GM10248 (cell line): ENCODE measurements at regions not wholly inside any gene's neighbourhood (a gene's known extent, or its start where the extent isn't known, plus 50 kb on each side); places are given as distances from the start of the nearest gene placed in this dataset.

Experiments
- CTCF ChIA-PET: fragments of 300-600 bp; sonication (Branson Sonifier 250); formaldehyde crosslinking; extraction: SDS; loops from one replicate; lab custom pipeline; 2021; ENCODE audit warnings: antibody characterized with exemption; lab: Yijun Ruan, JAX
- POLR2A ChIA-PET: fragments of 350-650 bp; sonication (Branson Sonifier 250); formaldehyde crosslinking; extraction: SDS; loops from one replicate; lab custom pipeline; 2020; ENCODE audit warnings: antibody characterized with exemption; lab: Yijun Ruan, JAX
- DNase-seq: peaks from one replicate; pipeline ENCODE4 v3.0.0; 2012; ENCODE audit errors: extremely low spot score
- TF ChIP-seq, protein P1 (sequence below): IDR thresholded peaks from 2 replicates; pipeline ENCODE4 v1.5.1; 2012; ENCODE audit warnings: mild to moderate bottlenecking, low read depth; ENCODE audit errors: extremely low read depth, missing control alignments, control extremely low read depth

DNA sequence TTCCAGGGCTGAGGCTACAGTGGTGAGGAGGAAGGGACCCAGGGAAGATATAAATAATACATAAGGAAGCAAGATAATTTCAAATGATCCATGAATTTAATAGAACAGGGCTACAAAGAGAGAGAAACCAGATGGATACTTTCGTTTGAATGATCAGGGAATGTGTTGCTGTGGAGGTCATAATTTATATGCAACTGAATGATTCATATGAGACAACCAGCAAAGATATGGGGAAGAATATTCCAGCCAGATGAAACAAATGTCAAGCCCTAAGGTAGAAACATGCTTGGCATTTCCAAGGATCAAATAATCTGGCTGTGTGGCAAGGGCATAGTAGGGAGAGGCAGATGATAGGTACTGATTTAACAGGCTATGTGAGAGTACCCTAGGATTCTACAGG is 84.8 kb upstream of the ZC3H11B start:
- no peak for DNase-seq
- ChIA-PET CTCF (no interaction called here), POLR2A (no interaction called here)
- TF ChIP-seq, protein P1, sequence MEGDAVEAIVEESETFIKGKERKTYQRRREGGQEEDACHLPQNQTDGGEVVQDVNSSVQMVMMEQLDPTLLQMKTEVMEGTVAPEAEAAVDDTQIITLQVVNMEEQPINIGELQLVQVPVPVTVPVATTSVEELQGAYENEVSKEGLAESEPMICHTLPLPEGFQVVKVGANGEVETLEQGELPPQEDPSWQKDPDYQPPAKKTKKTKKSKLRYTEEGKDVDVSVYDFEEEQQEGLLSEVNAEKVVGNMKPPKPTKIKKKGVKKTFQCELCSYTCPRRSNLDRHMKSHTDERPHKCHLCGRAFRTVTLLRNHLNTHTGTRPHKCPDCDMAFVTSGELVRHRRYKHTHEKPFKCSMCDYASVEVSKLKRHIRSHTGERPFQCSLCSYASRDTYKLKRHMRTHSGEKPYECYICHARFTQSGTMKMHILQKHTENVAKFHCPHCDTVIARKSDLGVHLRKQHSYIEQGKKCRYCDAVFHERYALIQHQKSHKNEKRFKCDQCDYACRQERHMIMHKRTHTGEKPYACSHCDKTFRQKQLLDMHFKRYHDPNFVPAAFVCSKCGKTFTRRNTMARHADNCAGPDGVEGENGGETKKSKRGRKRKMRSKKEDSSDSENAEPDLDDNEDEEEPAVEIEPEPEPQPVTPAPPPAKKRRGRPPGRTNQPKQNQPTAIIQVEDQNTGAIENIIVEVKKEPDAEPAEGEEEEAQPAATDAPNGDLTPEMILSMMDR: no peak

DNA sequence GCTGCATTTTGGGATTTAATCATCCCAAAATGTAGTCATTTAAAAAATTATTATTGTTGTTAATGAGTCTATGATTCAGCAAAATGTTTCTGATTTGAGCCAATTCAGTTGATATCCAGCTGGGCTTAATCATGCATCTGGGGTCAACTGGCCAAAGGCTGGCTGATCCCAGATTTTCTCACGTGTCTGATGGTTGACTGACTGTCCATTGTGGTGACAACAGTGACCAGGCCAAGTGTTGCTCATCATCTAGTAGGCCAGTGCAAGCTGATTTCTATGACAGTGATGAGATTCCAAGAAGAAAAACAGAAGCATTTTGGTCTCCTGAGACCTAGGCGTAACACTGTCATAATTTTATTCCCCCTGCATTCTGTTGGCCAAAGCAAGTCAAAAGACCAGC is 80.1 kb upstream of the ZC3H11B start:
- CTCF ChIA-PET: no interaction called here
- DNase-seq: no peak
- TF ChIP-seq, protein P1: no peak
- POLR2A ChIA-PET: no interaction called here

DNA sequence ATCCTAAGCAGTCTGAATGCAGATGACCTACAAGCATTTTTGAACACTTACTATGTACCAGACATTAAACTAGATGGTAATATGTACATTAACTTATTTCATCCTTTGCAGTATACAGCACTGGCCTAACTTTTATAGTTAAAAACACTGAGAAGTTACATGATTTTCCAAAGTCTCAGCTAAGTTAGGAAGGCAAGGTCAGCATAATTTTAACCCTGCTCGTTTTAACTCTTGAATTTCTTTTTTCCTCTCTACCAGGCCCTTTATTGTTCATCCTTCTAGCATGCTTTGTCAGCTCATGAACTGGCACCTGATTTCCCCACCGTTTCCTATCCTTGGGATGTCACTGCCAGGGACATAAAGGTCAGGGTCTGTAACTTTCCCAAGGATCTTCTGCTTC is 76.9 kb upstream of the ZC3H11B start:
- TF ChIP-seq, protein P1: no peak
- DNase-seq: no peak
- CTCF ChIA-PET: no interaction called here
- POLR2A ChIA-PET: no interaction called here

DNA sequence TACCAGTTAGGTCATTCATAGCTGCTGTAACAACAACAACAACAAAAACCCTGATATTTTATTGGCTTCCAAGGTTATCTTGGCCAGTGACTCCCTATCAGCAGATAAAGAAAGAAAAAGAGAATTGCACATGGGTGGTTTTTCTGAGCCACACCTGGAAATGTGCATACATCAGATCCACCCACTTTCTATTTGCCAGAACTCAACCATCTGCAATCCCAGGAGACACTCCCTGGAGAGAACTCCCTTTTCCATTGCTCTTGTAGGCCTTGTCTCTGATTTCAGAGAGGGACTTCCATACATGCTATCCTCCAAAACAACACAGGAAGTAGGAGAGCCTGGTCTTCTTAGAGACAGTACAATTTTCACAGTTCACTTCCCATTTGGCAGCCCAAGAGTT is 74.9 kb upstream of the ZC3H11B start:
- POLR2A ChIA-PET: no interaction called here
- CTCF ChIA-PET: no interaction called here
- DNase-seq: no peak
- TF ChIP-seq, protein P1: no peak

DNA sequence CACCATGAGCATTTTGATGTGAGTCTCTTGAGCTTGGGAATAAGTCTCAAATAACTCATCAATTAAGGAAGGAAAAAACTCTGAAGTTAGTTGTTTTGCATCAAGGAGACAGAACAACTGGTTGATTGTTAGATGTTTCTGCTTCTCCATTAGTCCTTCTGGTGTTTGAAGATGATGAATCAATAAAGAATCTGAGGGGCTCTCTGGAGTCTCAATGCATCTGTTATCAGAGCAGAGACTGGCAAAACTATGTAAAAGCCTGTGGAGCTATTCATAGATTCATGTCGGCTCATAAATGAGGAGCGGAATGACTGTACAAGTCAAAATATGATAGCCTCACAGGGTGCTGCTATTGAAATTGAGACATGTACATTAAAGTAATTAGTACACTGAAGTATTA is 73.3 kb upstream of the ZC3H11B start:
- no peak for DNase-seq
- CTCF ChIA-PET: interaction anchor here (1.6 kb wide), 1 partner anchor 37 kb away, joined by 3 read pairs; no protein-coding TSS in a partner anchor
- POLR2A ChIA-PET: no interaction called here
- TF ChIP-seq, protein P1: no peak

DNA sequence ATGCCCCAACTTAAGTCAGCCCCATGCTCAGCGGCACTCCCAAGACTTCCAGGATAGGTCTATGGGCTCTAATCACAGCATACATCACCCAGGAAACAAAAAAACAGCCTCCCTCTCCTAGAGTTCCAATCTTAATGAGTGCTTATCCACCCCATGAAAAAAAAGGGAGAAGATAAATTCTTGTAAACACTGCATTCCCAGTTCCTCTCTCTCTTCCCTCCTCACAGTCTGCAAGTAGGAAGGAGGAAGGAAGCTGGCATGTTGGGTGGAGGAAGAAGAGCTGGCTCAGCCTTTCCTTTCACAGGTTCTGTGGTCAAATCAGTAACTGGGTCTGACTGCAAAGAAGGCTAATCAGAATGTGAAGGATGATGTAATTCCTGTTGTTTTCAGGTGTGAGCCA is 69.9 kb upstream of the ZC3H11B start:
- TF ChIP-seq, protein P1: no peak
- no peak for DNase-seq
- ChIA-PET POLR2A (no interaction called here), CTCF (no interaction called here)

DNA sequence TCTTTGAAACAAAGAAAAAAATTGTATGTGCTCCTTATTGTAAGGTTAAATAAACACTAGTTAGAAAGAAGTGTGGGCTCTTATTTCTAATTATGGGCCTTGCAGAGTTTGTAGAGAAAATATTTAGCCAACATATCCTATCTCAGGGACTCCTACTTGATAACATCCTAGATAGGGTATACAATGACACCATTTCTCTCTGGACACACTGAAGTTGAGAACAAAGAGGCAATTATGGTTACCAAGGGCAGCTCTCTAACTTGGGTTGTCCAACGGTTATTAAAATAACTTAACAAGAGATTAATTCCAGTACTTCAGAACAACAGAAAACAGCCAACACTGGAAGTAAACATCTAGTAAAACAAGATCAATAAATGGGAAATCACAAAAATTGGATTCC is 69.0 kb upstream of the ZC3H11B start:
- ChIA-PET POLR2A (no interaction called here), CTCF (interaction anchor here (1.3 kb wide), 1 partner anchor 26 kb away, joined by 3 read pairs; no protein-coding TSS in a partner anchor)
- DNase-seq: no peak
- TF ChIP-seq, protein P1: no peak
